CD14-positive monocyte (primary cell): ENCODE measurements at regions not wholly inside any gene's neighbourhood (a gene's known extent, or its start where the extent isn't known, plus 50 kb on each side); places are given as distances from the start of the nearest gene placed in this dataset.

Experiments used
- DNase-seq, 3 donors: peaks; one replicate each; pipeline ENCODE4 v3.0.0-alpha.2; 2011 to 2022
- H2AFZ ChIP-seq: 2 replicates; pipeline ENCODE4 v1.6.0; 2012; ENCODE audit warnings: mild to moderate bottlenecking, low read depth, low read length, inconsistent platforms; ENCODE audit not compliant: insufficient read depth, poor library complexity, severe bottlenecking
- H3K27ac ChIP-seq, 2 donors: 1 replicate in 1 of 2; 2 replicates in 1 of 2; pipeline ENCODE4 v1.5.1; 2012 to 2013; ENCODE audit warnings: low read length in 2 of 2, control low read depth in 1 of 2, inconsistent platforms in 1 of 2, low read depth in 1 of 2, mild to moderate bottlenecking in 1 of 2
- H3K27me3 ChIP-seq, 2 donors: one replicate each; pipeline versions ENCODE4 v1.6.0 to v1.6.1; 2011 to 2013; ENCODE audit warnings: low read length in 2 of 2; ENCODE audit not compliant: control insufficient read depth in 2 of 2, insufficient read depth in 2 of 2
- H3K36me3 ChIP-seq, 2 donors: replicated peaks in 1 of 2; 1 replicate in 1 of 2; 2 replicates in 1 of 2; pipeline versions ENCODE4 v1.5.1 to v1.6.1; 2012 to 2013; ENCODE audit warnings: low read length in 2 of 2, control low read depth in 1 of 2, inconsistent platforms in 1 of 2, mild to moderate bottlenecking in 1 of 2; ENCODE audit not compliant: insufficient read depth in 2 of 2, control insufficient read depth in 1 of 2
- H3K4me1 ChIP-seq, 2 donors: 1 replicate in 1 of 2; 2 replicates in 1 of 2; pipeline versions ENCODE4 v1.5.1 to v1.6.1; 2012 to 2013; ENCODE audit warnings: low read length in 2 of 2, control low read depth in 1 of 2, inconsistent platforms in 1 of 2, mild to moderate bottlenecking in 1 of 2, moderate library complexity in 1 of 2; ENCODE audit not compliant: insufficient read depth in 2 of 2, control insufficient read depth in 1 of 2
- H3K4me2 ChIP-seq: replicated peaks from 2 replicates; pipeline ENCODE3; 2012; ENCODE audit warnings: low read length, moderate library complexity, mild to moderate bottlenecking; ENCODE audit not compliant: poor library complexity, severe bottlenecking; ENCODE audit errors: extremely low read depth
- H3K4me3 ChIP-seq, 3 experiments: fragments of 200-600 bp in 1 of 3; sonication (generic) in 1 of 3; replicated peaks in 1 of 3; 1 replicate in 2 of 3; 2 replicates in 1 of 3; pipeline ENCODE4 v1.5.1; 2011 to 2013; ENCODE audit warnings: low read length in 3 of 3, mild to moderate bottlenecking in 3 of 3, control low read depth in 2 of 3, low read depth in 2 of 3, inconsistent platforms in 1 of 3, moderate library complexity in 1 of 3
- H3K79me2 ChIP-seq: 2 replicates; pipeline ENCODE4 v1.6.0; 2012; ENCODE audit warnings: mild to moderate bottlenecking, control low read depth, inconsistent platforms, low read length, moderate library complexity; ENCODE audit not compliant: insufficient read depth
- H3K9ac ChIP-seq: 2 replicates; pipeline ENCODE4 v1.6.0; 2017; ENCODE audit warnings: low read length, mild to moderate bottlenecking; ENCODE audit not compliant: insufficient read depth, poor library complexity, severe bottlenecking
- H3K9me3 ChIP-seq, 2 donors: replicated peaks in 1 of 2; 1 replicate in 1 of 2; 2 replicates in 1 of 2; pipeline versions ENCODE4 v1.5.1 to v1.6.1; 2012 to 2013; ENCODE audit warnings: low read length in 2 of 2, control low read depth in 1 of 2; ENCODE audit not compliant: control insufficient read depth in 1 of 2, insufficient read depth in 1 of 2
- H4K20me1 ChIP-seq: 2 replicates; pipeline ENCODE4 v1.6.0; 2012; ENCODE audit warnings: mild to moderate bottlenecking, low read length, control low read depth, moderate library complexity; ENCODE audit not compliant: insufficient read depth
- H3K27ac Mint-ChIP-seq, 7 donors: one replicate each; pipeline ENCODE4 v1.8.0; 2020; ENCODE audit warnings: mild to moderate bottlenecking in 7 of 7, mixed read lengths in 7 of 7, moderate library complexity in 6 of 7, inconsistent platforms in 2 of 7
- H3K27me3 Mint-ChIP-seq, 3 donors: one replicate each; pipeline ENCODE4 v1.8.0; 2021 to 2022; ENCODE audit warnings: low read depth in 3 of 3, mild to moderate bottlenecking in 3 of 3, mixed read lengths in 3 of 3, moderate library complexity in 3 of 3, inconsistent platforms in 1 of 3
- H3K36me3 Mint-ChIP-seq, 2 donors: one replicate each; pipeline ENCODE4 v1.8.0; 2020; ENCODE audit warnings: mixed read lengths in 2 of 2, inconsistent platforms in 1 of 2, mild to moderate bottlenecking in 1 of 2
- H3K4me1 Mint-ChIP-seq: one replicate; pipeline ENCODE4 v1.8.0; 2020; ENCODE audit warnings: mild to moderate bottlenecking, mixed read lengths
- H3K4me3 Mint-ChIP-seq, 2 donors: one replicate each; pipeline ENCODE4 v1.8.0; 2020; ENCODE audit warnings: mild to moderate bottlenecking in 2 of 2, mixed read lengths in 2 of 2, moderate library complexity in 1 of 2
- H3K9me3 Mint-ChIP-seq, 7 donors: one replicate each; pipeline ENCODE4 v1.8.0; 2020 to 2022; ENCODE audit warnings: mixed read lengths in 7 of 7, mild to moderate bottlenecking in 6 of 7, moderate library complexity in 6 of 7, inconsistent platforms in 2 of 7
- CTCF ChIP-seq: fragments of 200-600 bp; IDR thresholded peaks from one replicate; pipeline ENCODE4 v1.8.0; 2022; ENCODE audit warnings: antibody characterized with exemption, mild to moderate bottlenecking
- WGBS: methylation state at CpG from one replicate; pipeline ENCODE4 v1.1.5; 2013; ENCODE audit warnings: missing lambda C conversion rate; ENCODE audit not compliant: insufficient coverage; 5-methylcytosine and 5-hydroxymethylcytosine counted together
- intact Hi-C, 2 donors: fragments of 100-400 bp; cut with micrococcal nuclease; formaldehyde crosslinking; loops; one replicate each; pipeline versions ENCODE4 v1.15.0 to v1.15.1; 2023

GRCh38 chr14:61925043-61925442, 162.8 kb downstream of the SNAPC1 start:
- Histone ChIP-seq H2AFZ (no peak overlapping the region), H3K27ac (no peak overlapping the region), H3K36me3 (no peaks in the 10 kb centered on the region), H3K4me3 (no peak overlapping the region), H3K4me2 (no peak overlapping the region), H3K9me3 (no peaks in the 10 kb centered on the region), H3K27me3 (peaks cover 0 to 12% of the 10 kb centered on the region in 2 donors), H3K9ac (no peak overlapping the region), H3K79me2 (no peaks in the 10 kb centered on the region), H3K4me1 (no peaks in the 10 kb centered on the region), H4K20me1 (no peaks in the 10 kb centered on the region)
- Mint-ChIP-seq H3K9me3 (no peaks in the 10 kb centered on the region), H3K4me1 (no peaks in the 10 kb centered on the region), H3K27ac (no peak overlapping the region), H3K27me3 (peaks cover 2 to 20% (median 6%) of the 10 kb centered on the region in 3 donors), H3K4me3 (no peak overlapping the region), H3K36me3 (no peaks in the 10 kb centered on the region)
- WGBS = no CpG with 5 or more reads among the region's 5 CpGs
- DNase-seq = no peak
- no peak for TF ChIP-seq CTCF
- intact Hi-C loops = no loop called here

DNA sequence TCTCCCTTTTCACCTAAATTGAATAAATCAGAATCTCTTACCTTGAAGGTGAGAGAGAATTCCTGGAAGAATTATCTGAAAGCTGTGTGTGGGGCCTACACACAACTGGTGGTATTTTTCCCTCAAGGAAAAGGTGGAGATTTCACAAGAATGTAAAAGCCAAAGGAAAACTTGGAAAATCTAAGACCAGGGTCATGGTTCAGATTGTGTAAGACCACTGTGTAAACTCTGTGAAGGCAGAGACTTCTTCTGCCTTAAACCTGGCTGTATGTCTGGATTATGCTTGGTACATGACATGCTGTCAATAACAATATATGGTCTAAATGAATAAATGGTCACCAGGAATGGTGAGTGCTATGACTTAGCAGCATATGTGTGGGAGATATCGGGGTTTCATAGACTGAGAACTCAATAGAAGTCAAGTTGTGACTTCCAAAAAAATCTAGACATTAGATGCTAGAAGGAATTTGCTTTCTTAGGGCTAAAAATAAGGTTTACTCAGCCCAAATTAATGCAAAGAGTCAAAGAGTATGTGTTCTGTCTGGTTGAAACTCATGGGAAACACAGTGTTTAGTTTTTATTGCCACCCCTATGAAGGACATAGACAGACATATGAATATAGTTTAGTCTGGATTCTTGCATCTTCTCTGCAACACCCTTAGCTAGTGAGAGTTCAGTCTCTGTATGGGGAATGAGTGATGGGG, 163.7 kb downstream of the SNAPC1 start:
- H3K27ac ChIP-seq = no peak overlapping the region
- no peak overlapping the region for H3K4me3 ChIP-seq
- intact Hi-C loops = no loop called here
- Mint-ChIP-seq H3K27ac (no peak overlapping the region), H3K27me3 (peaks cover 2 to 22% (median 8%) of the 10 kb centered on the region in 3 donors), H3K36me3 (no peaks in the 10 kb centered on the region), H3K4me1 (no peaks in the 10 kb centered on the region), H3K9me3 (no peaks in the 10 kb centered on the region), H3K4me3 (no peak overlapping the region)
- no peak overlapping the region for H2AFZ ChIP-seq
- 83% methylated on average over 1 of the region's 1 CpG for WGBS
- no peak for TF ChIP-seq CTCF
- no peaks in the 10 kb centered on the region for H3K79me2 ChIP-seq
- no peaks in the 10 kb centered on the region for H3K36me3 ChIP-seq
- H3K27me3 ChIP-seq = peaks cover 0 to 12% of the 10 kb centered on the region in 2 donors
- no peaks in the 10 kb centered on the region for H3K4me1 ChIP-seq
- no peak overlapping the region for H3K4me2 ChIP-seq
- H4K20me1 ChIP-seq = no peaks in the 10 kb centered on the region
- no peak for DNase-seq
- H3K9me3 ChIP-seq = no peaks in the 10 kb centered on the region
- no peak overlapping the region for H3K9ac ChIP-seq
